Neuronal stem cell (in vitro differentiated cells): ENCODE measurements at regions not wholly inside any gene's neighbourhood (a gene's known extent, or its start where the extent isn't known, plus 50 kb on each side); places are given as distances from the start of the nearest gene placed in this dataset.

ENCODE experiments used
- DNase-seq: peaks from one replicate; pipeline ENCODE4 v3.0.0-alpha.2; 2013; ENCODE audit warnings: low spot score
- H2AFZ ChIP-seq: one replicate; pipeline ENCODE4 v1.6.1; 2013; ENCODE audit warnings: mild to moderate bottlenecking, low read length, inconsistent platforms
- H2AK5ac ChIP-seq: 2 replicates; pipeline ENCODE4 v1.6.1; 2013; ENCODE audit warnings: low read depth, mild to moderate bottlenecking, inconsistent platforms, low read length, moderate library complexity, mixed read lengths
- H2BK120ac ChIP-seq: 2 replicates; pipeline ENCODE4 v1.6.1; 2013; ENCODE audit warnings: low read depth, mild to moderate bottlenecking, inconsistent platforms, low read length, moderate library complexity, mixed read lengths
- H2BK12ac ChIP-seq: one replicate; pipeline ENCODE4 v1.6.1; 2013; ENCODE audit warnings: low read length, inconsistent platforms
- H2BK15ac ChIP-seq: 2 replicates; pipeline ENCODE4 v1.6.1; 2013; ENCODE audit warnings: mild to moderate bottlenecking, low read length, inconsistent platforms, mixed read lengths
- H2BK5ac ChIP-seq: one replicate; pipeline ENCODE4 v1.6.1; 2013; ENCODE audit warnings: inconsistent platforms, mild to moderate bottlenecking, low read length, moderate library complexity
- H3K14ac ChIP-seq: one replicate; pipeline ENCODE4 v1.6.1; 2013; ENCODE audit warnings: low read length, inconsistent platforms
- H3K18ac ChIP-seq: 2 replicates; pipeline ENCODE4 v1.6.1; 2013; ENCODE audit warnings: low read length, inconsistent platforms
- H3K23ac ChIP-seq: 2 replicates; pipeline ENCODE4 v1.6.1; 2013; ENCODE audit warnings: low read depth, mild to moderate bottlenecking, mixed read lengths, low read length, inconsistent platforms; ENCODE audit not compliant: poor library complexity
- H3K27ac ChIP-seq: replicated peaks from 3 replicates; pipeline ENCODE4 v1.5.1; 2013; ENCODE audit warnings: low read length, inconsistent platforms
- H3K27me3 ChIP-seq, 3 experiments: 2 replicates each; pipeline ENCODE4 v1.6.1; 2013; ENCODE audit warnings: low read length in 3 of 3, mild to moderate bottlenecking in 2 of 3, inconsistent platforms in 1 of 3, low read depth in 1 of 3, mixed read lengths in 1 of 3, moderate library complexity in 1 of 3; ENCODE audit not compliant: control insufficient read depth in 3 of 3, insufficient read depth in 3 of 3
- H3K36me3 ChIP-seq, 2 donors: replicated peaks in 1 of 2; 2 replicates each; pipeline ENCODE4 v1.6.1; 2013; ENCODE audit warnings: low read length in 2 of 2; ENCODE audit not compliant: control insufficient read depth in 2 of 2, insufficient read depth in 2 of 2
- H3K4ac ChIP-seq: 2 replicates; pipeline ENCODE4 v1.6.1; 2013; ENCODE audit warnings: inconsistent platforms, mild to moderate bottlenecking, low read length, moderate library complexity
- H3K4me1 ChIP-seq, 2 donors: 1 replicate in 1 of 2; 2 replicates in 1 of 2; pipeline ENCODE4 v1.6.1; 2013; ENCODE audit warnings: low read length in 2 of 2, low read depth in 1 of 2; ENCODE audit not compliant: control insufficient read depth in 2 of 2, insufficient read depth in 1 of 2
- H3K4me2 ChIP-seq: one replicate; pipeline ENCODE4 v1.6.1; 2013; ENCODE audit warnings: mild to moderate bottlenecking, low read length, inconsistent platforms; ENCODE audit not compliant: insufficient read depth, poor library complexity, severe bottlenecking
- H3K4me3 ChIP-seq, 2 donors: 2 replicates each; pipeline ENCODE4 v1.5.1; 2013; ENCODE audit warnings: low read length in 2 of 2, mild to moderate bottlenecking in 2 of 2, inconsistent platforms in 1 of 2, moderate library complexity in 1 of 2
- H3K79me1 ChIP-seq: one replicate; pipeline ENCODE4 v1.6.1; 2013; ENCODE audit warnings: low read depth, mild to moderate bottlenecking, inconsistent platforms, low read length, moderate library complexity
- H3K9ac ChIP-seq: one replicate; pipeline ENCODE4 v1.6.1; 2013; ENCODE audit warnings: mild to moderate bottlenecking, low read depth, low read length, inconsistent platforms; ENCODE audit not compliant: poor library complexity
- H3K9me3 ChIP-seq, 2 donors: replicated peaks in 1 of 2; 2 replicates each; pipeline versions ENCODE3 to v1.6.1; 2013; ENCODE audit warnings: low read length in 2 of 2, mild to moderate bottlenecking in 2 of 2, inconsistent platforms in 1 of 2, low read depth in 1 of 2, mixed read lengths in 1 of 2, moderate library complexity in 1 of 2; ENCODE audit not compliant: control insufficient read depth in 2 of 2, insufficient read depth in 1 of 2
- H4K8ac ChIP-seq: one replicate; pipeline ENCODE4 v1.6.1; 2013; ENCODE audit warnings: low read depth, mild to moderate bottlenecking, inconsistent platforms, low read length, moderate library complexity
- H4K91ac ChIP-seq: one replicate; pipeline ENCODE4 v1.6.1; 2013; ENCODE audit warnings: low read length, low read depth, mild to moderate bottlenecking, inconsistent platforms; ENCODE audit not compliant: poor library complexity
- WGBS, 2 donors: extraction: QIAGEN DNeasy Blood & Tissue Kit; methylation state at CpG; one replicate each; pipeline ENCODE4 v1.1.7; 2013; ENCODE audit warnings: missing lambda C conversion rate in 2 of 2, mixed read lengths in 1 of 2; ENCODE audit not compliant: insufficient read length in 2 of 2, insufficient replicate concordance in 1 of 2; ENCODE audit errors: extremely low coverage in 2 of 2; 5-methylcytosine and 5-hydroxymethylcytosine counted together

- Histone ChIP-seq H3K18ac (no peak overlapping the region), H2AK5ac (no peak overlapping the region), H2BK120ac (no peak overlapping the region), H3K4me1 (no peaks in the 10 kb centered on the region), H2BK5ac (no peak overlapping the region), H4K8ac (no peak overlapping the region), H3K27ac (no peak overlapping the region), H3K36me3 (no peaks in the 10 kb centered on the region), H4K91ac (no peak overlapping the region), H3K27me3 (no peaks in the 10 kb centered on the region), H3K79me1 (no peaks in the 10 kb centered on the region), H3K23ac (no peak overlapping the region), H3K9ac (no peak overlapping the region), H2AFZ (no peak overlapping the region), H3K4me3 (no peak overlapping the region), H3K4ac (no peak overlapping the region), H2BK15ac (no peak overlapping the region), H3K14ac (no peak overlapping the region), H3K9me3 (no peaks in the 10 kb centered on the region), H2BK12ac (no peak overlapping the region), H3K4me2 (no peak overlapping the region)
- DNase-seq = no peak
- WGBS, 2 donors = no CpG with 5 or more reads among the region's 5 CpGs
Observed at GRCh38 chr16:76210157-76210556, 67.0 kb upstream of the CNTNAP4 start.

- Histone ChIP-seq H3K9me3 (no peaks in the 10 kb centered on the region), H3K4me2 (no peak overlapping the region), H2BK5ac (no peak overlapping the region), H2BK120ac (no peak overlapping the region), H3K9ac (no peak overlapping the region), H3K36me3 (no peaks in the 10 kb centered on the region), H2AK5ac (no peak overlapping the region), H2BK12ac (no peak overlapping the region), H3K23ac (no peak overlapping the region), H3K4me3 (no peak overlapping the region), H3K18ac (no peak overlapping the region), H3K14ac (no peak overlapping the region), H4K91ac (no peak overlapping the region), H3K4me1 (no peaks in the 10 kb centered on the region), H3K27me3 (no peaks in the 10 kb centered on the region), H2AFZ (no peak overlapping the region), H3K79me1 (no peaks in the 10 kb centered on the region), H4K8ac (no peak overlapping the region), H2BK15ac (no peak overlapping the region), H3K27ac (no peak overlapping the region), H3K4ac (no peak overlapping the region)
- no peak for DNase-seq
Observed at GRCh38 chr16:76213860-76214259, 63.3 kb upstream of the CNTNAP4 start.

GRCh38 chr16:76214856-76215255 lies 62.3 kb upstream of the CNTNAP4 start:
- H3K18ac ChIP-seq = no peak overlapping the region
- no peak overlapping the region for H3K14ac ChIP-seq
- no peak overlapping the region for H3K27ac ChIP-seq
- H3K79me1 ChIP-seq = no peaks in the 10 kb centered on the region
- no peak overlapping the region for H3K4ac ChIP-seq
- H4K8ac ChIP-seq = no peak overlapping the region
- H2AFZ ChIP-seq = no peak overlapping the region
- H2AK5ac ChIP-seq = no peak overlapping the region
- H3K4me1 ChIP-seq = no peaks in the 10 kb centered on the region
- H3K4me2 ChIP-seq = no peak overlapping the region
- no peak overlapping the region for H3K23ac ChIP-seq
- H3K9me3 ChIP-seq = no peaks in the 10 kb centered on the region
- H2BK120ac ChIP-seq = no peak overlapping the region
- no peak for DNase-seq
- H2BK15ac ChIP-seq = no peak overlapping the region
- H3K4me3 ChIP-seq = no peak overlapping the region
- H3K36me3 ChIP-seq = no peaks in the 10 kb centered on the region
- no peak overlapping the region for H2BK5ac ChIP-seq
- WGBS, 2 donors = no CpG with 5 or more reads among the region's 1 CpG
- H4K91ac ChIP-seq = no peak overlapping the region
- no peaks in the 10 kb centered on the region for H3K27me3 ChIP-seq
- no peak overlapping the region for H3K9ac ChIP-seq
- H2BK12ac ChIP-seq = no peak overlapping the region

- H2BK120ac ChIP-seq = no peak overlapping the region
- H3K4me1 ChIP-seq = peaks cover 2 to 8% of the 10 kb centered on the region in 2 donors
- no peaks in the 10 kb centered on the region for H3K27me3 ChIP-seq
- no peak overlapping the region for H3K23ac ChIP-seq
- H2BK12ac ChIP-seq = no peak overlapping the region
- no peak overlapping the region for H3K27ac ChIP-seq
- no peak for DNase-seq
- H2BK15ac ChIP-seq = no peak overlapping the region
- H3K4me3 ChIP-seq = no peak overlapping the region
- no peak overlapping the region for H2BK5ac ChIP-seq
- H3K36me3 ChIP-seq = no peaks in the 10 kb centered on the region
- H4K8ac ChIP-seq = no peak overlapping the region
- WGBS, 2 donors = no CpG with 5 or more reads among the region's 3 CpGs
- no peaks in the 10 kb centered on the region for H3K79me1 ChIP-seq
- no peak overlapping the region for H2AFZ ChIP-seq
- no peak overlapping the region for H3K14ac ChIP-seq
- H4K91ac ChIP-seq = no peak overlapping the region
- no peak overlapping the region for H2AK5ac ChIP-seq
- no peak overlapping the region for H3K18ac ChIP-seq
- no peaks in the 10 kb centered on the region for H3K9me3 ChIP-seq
- H3K9ac ChIP-seq = no peak overlapping the region
- H3K4me2 ChIP-seq = no peak overlapping the region
- no peak overlapping the region for H3K4ac ChIP-seq
Observed at GRCh38 chr16:76222087-76222486, 55.1 kb upstream of the CNTNAP4 start.
